H1 (cell line): ENCODE measurements at regions not wholly inside any gene's neighbourhood (a gene's known extent, or its start where the extent isn't known, plus 50 kb on each side); places are given as distances from the start of the nearest gene placed in this dataset.

Experiments
- CTCF ChIA-PET: fragments of 300-600 bp; sonication (Branson Sonifier 250); formaldehyde crosslinking; loops from one replicate; lab custom pipeline; 2021; ENCODE audit not compliant: partially characterized antibody; lab: Charles Lee
- POLR2A ChIA-PET: fragments of 300-600 bp; sonication (Branson Sonifier 250); formaldehyde crosslinking; loops from one replicate; lab custom pipeline; 2021; ENCODE audit warnings: inconsistent platforms; ENCODE audit not compliant: partially characterized antibody; lab: Charles Lee
- DNase-seq, 2 experiments: peaks; one replicate each; pipeline versions ENCODE4 v3.0.0 to v3.0.0-alpha.2; 2010 to 2022; ENCODE audit warnings: low spot score in 2 of 2, low read depth in 1 of 2, mixed read lengths in 1 of 2
- FAIRE-seq: peaks from 2 replicates; lab custom pipeline; 2011; peaks lifted over from hg19 to GRCh38; lab: Jason Lieb, UNC
- H2AFZ ChIP-seq: 2 replicates; pipeline ENCODE4 v1.8.1; 2012; ENCODE audit warnings: low read length, inconsistent platforms
- H2AK5ac ChIP-seq: 2 replicates; pipeline ENCODE4 v1.6.1; 2013; ENCODE audit warnings: low read depth, low read length
- H2BK120ac ChIP-seq: replicated peaks from 2 replicates; pipeline ENCODE3; 2013; ENCODE audit warnings: low read depth, low read length, inconsistent platforms
- H2BK12ac ChIP-seq: 2 replicates; pipeline ENCODE4 v1.6.1; 2013; ENCODE audit warnings: low read depth, low read length
- H2BK15ac ChIP-seq: 2 replicates; pipeline ENCODE4 v1.6.1; 2013; ENCODE audit warnings: low read length
- H2BK20ac ChIP-seq: 2 replicates; pipeline ENCODE4 v1.6.1; 2013; ENCODE audit warnings: low read length
- H2BK5ac ChIP-seq: 2 replicates; pipeline ENCODE4 v1.6.1; 2013; ENCODE audit warnings: low read depth, low read length
- H3K14ac ChIP-seq: 2 replicates; pipeline ENCODE4 v1.6.1; 2013; ENCODE audit warnings: inconsistent platforms; ENCODE audit not compliant: insufficient read length
- H3K18ac ChIP-seq: 2 replicates; pipeline ENCODE4 v1.6.1; 2013; ENCODE audit warnings: low read length; ENCODE audit errors: extremely low read depth
- H3K23ac ChIP-seq: 2 replicates; pipeline ENCODE4 v1.6.1; 2013; ENCODE audit warnings: inconsistent platforms; ENCODE audit not compliant: insufficient read length
- H3K23me2 ChIP-seq: 2 replicates; pipeline ENCODE4 v1.6.1; 2013; ENCODE audit warnings: low read depth, low read length
- H3K27ac ChIP-seq: 2 replicates; pipeline ENCODE4 v1.6.1; 2011; ENCODE audit warnings: low read depth, low read length, inconsistent platforms
- H3K27me3 ChIP-seq, 4 experiments: replicated peaks in 1 of 4; 1 replicate in 1 of 4; 2 replicates in 3 of 4; pipeline versions ENCODE4 v1.6.1 to v1.8.1; 2011 to 2013; ENCODE audit warnings: low read length in 3 of 4, mild to moderate bottlenecking in 3 of 4, inconsistent platforms in 2 of 4, mixed read lengths in 2 of 4, moderate library complexity in 1 of 4; ENCODE audit not compliant: control insufficient read depth in 3 of 4, insufficient read depth in 3 of 4; ENCODE audit errors: extremely low read depth in 1 of 4
- H3K36me3 ChIP-seq, 4 experiments: 2 replicates each; pipeline versions ENCODE4 v1.6.1 to v1.8.1; 2011 to 2013; ENCODE audit warnings: mild to moderate bottlenecking in 4 of 4, low read length in 3 of 4, moderate library complexity in 2 of 4, control low read depth in 1 of 4, inconsistent platforms in 1 of 4; ENCODE audit not compliant: insufficient read depth in 4 of 4, control insufficient read depth in 2 of 4
- H3K4ac ChIP-seq: replicated peaks from 2 replicates; pipeline ENCODE3; 2013; ENCODE audit warnings: low read length, low read depth, mixed read lengths, inconsistent platforms; ENCODE audit not compliant: insufficient read length
- H3K4me1 ChIP-seq, 4 experiments: replicated peaks in 1 of 4; 1 replicate in 1 of 4; 2 replicates in 3 of 4; pipeline versions ENCODE4 v1.6.1 to v1.8.1; 2011 to 2013; ENCODE audit warnings: low read length in 3 of 4, inconsistent platforms in 2 of 4, mixed read lengths in 1 of 4; ENCODE audit not compliant: insufficient read depth in 4 of 4, control insufficient read depth in 3 of 4
- H3K4me2 ChIP-seq, 2 experiments: 2 replicates each; pipeline versions ENCODE4 v1.6.1 to v1.8.1; 2011 to 2013; ENCODE audit warnings: low read depth in 2 of 2, low read length in 2 of 2, control low read depth in 1 of 2, inconsistent platforms in 1 of 2, mild to moderate bottlenecking in 1 of 2; ENCODE audit not compliant: insufficient read depth in 1 of 2
- H3K4me3 ChIP-seq, 4 experiments: fragments of 200-600, 300-600 bp in 1 of 4; sonication (generic), shearing (Covaris generic), sonication (Bioruptor Twin) in 1 of 4; 2 replicates each; pipeline versions ENCODE4 v1.5.1 to v1.8.1; 2011 to 2016; ENCODE audit warnings: low read length in 4 of 4, low read depth in 3 of 4, control low read depth in 2 of 4, inconsistent platforms in 2 of 4, mild to moderate bottlenecking in 2 of 4, mixed read lengths in 1 of 4, moderate library complexity in 1 of 4; ENCODE audit not compliant: insufficient read depth in 2 of 4; ENCODE audit errors: extremely low read depth in 1 of 4
- H3K56ac ChIP-seq: replicated peaks from 2 replicates; pipeline ENCODE3; 2013; ENCODE audit warnings: low read depth, mild to moderate bottlenecking, mixed read lengths, low read length, inconsistent platforms; ENCODE audit not compliant: insufficient read length
- H3K79me1 ChIP-seq: 2 replicates; pipeline ENCODE4 v1.6.1; 2013; ENCODE audit warnings: low read depth, low read length, control low read depth
- H3K79me2 ChIP-seq, 2 experiments: 2 replicates each; pipeline versions ENCODE4 v1.6.1 to v1.8.1; 2012 to 2013; ENCODE audit warnings: low read length in 2 of 2, mild to moderate bottlenecking in 2 of 2, inconsistent platforms in 1 of 2; ENCODE audit not compliant: insufficient read depth in 2 of 2, control insufficient read depth in 1 of 2
- H3K9ac ChIP-seq, 4 experiments: replicated peaks in 1 of 4; 1 replicate in 1 of 4; 2 replicates in 3 of 4; pipeline versions ENCODE4 v1.6.1 to v1.8.1; 2011 to 2013; ENCODE audit warnings: low read depth in 3 of 4, low read length in 3 of 4, control low read depth in 2 of 4, mild to moderate bottlenecking in 2 of 4, moderate library complexity in 2 of 4, inconsistent platforms in 1 of 4; ENCODE audit errors: extremely low read depth in 1 of 4
- H3K9me3 ChIP-seq, 2 experiments: 2 replicates each; pipeline versions ENCODE4 v1.6.1 to v1.8.1; 2012 to 2013; ENCODE audit warnings: mild to moderate bottlenecking in 2 of 2, moderate library complexity in 2 of 2, control low read depth in 1 of 2, inconsistent platforms in 1 of 2, low read depth in 1 of 2, low read length in 1 of 2, mixed read lengths in 1 of 2; ENCODE audit not compliant: insufficient read depth in 2 of 2
- H4K20me1 ChIP-seq, 2 experiments: replicated peaks in 1 of 2; 2 replicates each; pipeline versions ENCODE3 to v1.8.1; 2011 to 2013; ENCODE audit warnings: inconsistent platforms in 2 of 2, low read length in 2 of 2, mild to moderate bottlenecking in 1 of 2; ENCODE audit not compliant: insufficient read depth in 2 of 2, control insufficient read depth in 1 of 2
- H4K5ac ChIP-seq: 2 replicates; pipeline ENCODE4 v1.6.1; 2013; ENCODE audit warnings: low read length, low read depth, mixed read lengths, inconsistent platforms; ENCODE audit not compliant: insufficient read length
- H4K8ac ChIP-seq: 2 replicates; pipeline ENCODE4 v1.8.0; 2013; ENCODE audit warnings: mild to moderate bottlenecking, moderate library complexity, low read length, inconsistent platforms; ENCODE audit not compliant: insufficient read depth; ENCODE audit errors: extremely low read depth
- H4K91ac ChIP-seq: replicated peaks from 2 replicates; pipeline ENCODE3; 2013; ENCODE audit warnings: low read length, mixed read lengths, inconsistent platforms; ENCODE audit not compliant: insufficient read length
- EZH2 ChIP-seq: fragments of 200-600 bp; sonication (generic); IDR thresholded peaks from 2 replicates; pipeline ENCODE4 v1.7.1; 2012; ENCODE audit warnings: low read depth, mild to moderate bottlenecking, moderate library complexity, low read length, inconsistent platforms; ENCODE audit not compliant: severe bottlenecking
- WGBS, 2 experiments: shearing (Covaris generic) in 1 of 2; methylation state at CpG; one replicate each; pipeline versions ENCODE4 v1.1.6 to v1.1.7; 2013 to 2015; ENCODE audit warnings: low lambda C conversion rate in 2 of 2, mixed read lengths in 2 of 2, inconsistent platforms in 1 of 2, low coverage in 1 of 2, missing lambda C conversion rate in 1 of 2; ENCODE audit not compliant: insufficient replicate concordance in 2 of 2, insufficient coverage in 1 of 2, insufficient read length in 1 of 2; ENCODE audit errors: extremely low coverage in 1 of 2, missing lambda C conversion rate in 1 of 2; 5-methylcytosine and 5-hydroxymethylcytosine counted together

- Histone ChIP-seq H4K20me1 (no peaks in the 10 kb centered on the region), H3K18ac (no peak overlapping the region), H3K4ac (no peak overlapping the region), H2BK5ac (no peak overlapping the region), H2BK12ac (no peak overlapping the region), H3K36me3 (no peaks in the 10 kb centered on the region), H3K27ac (no peak overlapping the region), H3K23ac (no peak overlapping the region), H3K23me2 (no peaks in the 10 kb centered on the region), H3K27me3 (no peaks in the 10 kb centered on the region), H4K91ac (no peak overlapping the region), H3K9ac (no peak overlapping the region), H2BK120ac (no peak overlapping the region), H2BK15ac (no peak overlapping the region), H2AFZ (no peak overlapping the region), H2AK5ac (no peak overlapping the region), H3K9me3 (no peaks in the 10 kb centered on the region), H3K56ac (no peak overlapping the region), H3K4me1 (peaks cover 0 to 10% (median 5%) of the 10 kb centered on the region in 4 experiments; a peak in 4 of 7 replicates), H2BK20ac (no peak overlapping the region), H3K4me2 (no peak overlapping the region), H3K4me3 (no peak overlapping the region), H4K8ac (no peak overlapping the region), H4K5ac (no peak overlapping the region), H3K79me1 (no peaks in the 10 kb centered on the region), H3K14ac (no peak overlapping the region), H3K79me2 (no peaks in the 10 kb centered on the region)
- no peak for FAIRE-seq
- no peak for TF ChIP-seq EZH2
- no peak for DNase-seq
- whole genome bisulfite sequencing, 2 experiments, result 97% methylated on average over 6 of the region's 6 CpGs; no CpG with 5 or more reads in 1 of the 2 experiments
- POLR2A ChIA-PET, result no interaction called here
- CTCF ChIA-PET, result no interaction called here
Measured at GRCh38 chr12:5251092-5251491, 180.8 kb upstream of the NTF3 start.
